Heart left ventricle (tissue), 16 donors: ENCODE measurements at regions not wholly inside any gene's neighbourhood (a gene's known extent, or its start where the extent isn't known, plus 50 kb on each side); places are given as distances from the start of the nearest gene placed in this dataset.

Experiments
- ATAC-seq, 4 donors: fragments of 200-7000 bp; cut with Tn5 transposase; one replicate each; pipeline ENCODE4 v1.9.1; 2020 to 2022; ENCODE audit warnings: moderate library complexity in 4 of 4, mild to moderate bottlenecking in 3 of 4, moderate number of reproducible peaks in 1 of 4
- DNase-seq, 5 donors: peaks; one replicate each; pipeline ENCODE4 v3.0.0-alpha.2; 2020
- H3K27ac ChIP-seq, 12 donors: fragments of 200-600 bp; sonication (generic) in 4 of 12; one replicate each; pipeline versions ENCODE4 v1.5.0 to v1.8.0; 2016 to 2022; ENCODE audit warnings: mild to moderate bottlenecking in 2 of 12
- H3K27me3 ChIP-seq, 9 donors: fragments of 200-600 bp; sonication (generic) in 2 of 9; one replicate each; pipeline versions ENCODE4 v1.5.1 to v1.8.0; 2016 to 2022; ENCODE audit warnings: mild to moderate bottlenecking in 3 of 9
- H3K36me3 ChIP-seq, 9 donors: fragments of 200-600 bp; sonication (generic) in 2 of 9; one replicate each; pipeline versions ENCODE4 v1.5.0 to v1.8.0; 2018 to 2022; ENCODE audit warnings: mild to moderate bottlenecking in 2 of 9
- H3K4me1 ChIP-seq, 12 donors: fragments of 200-600 bp; sonication (generic) in 4 of 12; one replicate each; pipeline versions ENCODE4 v1.5.0 to v1.8.0; 2016 to 2022; ENCODE audit warnings: mild to moderate bottlenecking in 3 of 12
- H3K4me3 ChIP-seq, 12 donors: fragments of 200-600 bp; sonication (generic) in 4 of 12; one replicate each; pipeline versions ENCODE4 v1.5.0 to v1.8.0; 2017 to 2022; ENCODE audit warnings: mild to moderate bottlenecking in 9 of 12, moderate library complexity in 4 of 12
- H3K9me3 ChIP-seq, 12 donors: fragments of 200-600 bp; sonication (generic) in 4 of 12; one replicate each; pipeline versions ENCODE4 v1.5.0 to v1.8.0; 2016 to 2022; ENCODE audit warnings: mild to moderate bottlenecking in 1 of 12
- POLR2A ChIP-seq, 2 donors: fragments of 450-650 bp; IDR thresholded peaks; one replicate each; pipeline ENCODE4 v1.6.1; 2017; ENCODE audit warnings: antibody characterized with exemption in 2 of 2, mild to moderate bottlenecking in 2 of 2, moderate library complexity in 2 of 2
- WGBS, 4 donors: extraction: QIAGEN DNeasy Blood & Tissue Kit in 2 of 4; methylation state at CpG; one replicate each; pipeline versions ENCODE4 v1.1.5 to v1.1.7; 2013 to 2018; 5-methylcytosine and 5-hydroxymethylcytosine counted together
- intact Hi-C, 10 donors: fragments of 100-400 bp; cut with DNase I; formaldehyde crosslinking; loops; one replicate each; pipeline versions ENCODE4 v1.11.1 to v1.14.2; 2022
- TF ChIP-seq, protein P1 (sequence below), 12 donors: fragments of 200-600 bp; sonication (generic) in 4 of 12; IDR thresholded peaks; one replicate each; pipeline versions ENCODE4 v1.5.0 to v1.8.0; 2018 to 2022; ENCODE audit warnings: antibody characterized with exemption in 12 of 12, mild to moderate bottlenecking in 5 of 12
- donor health status: ischemic (EF 13 %, LVEDD 7.1; RV severe dilation, severe dysfunction).
- donor health status: healthy with polysubstance abuse.
- donor health status: DM: no; HTN: yes; CAD: no.
- donor health status: DM: no; HTN: no; CAD: no.
- donor health status: ischemic (EF 25% LVEDD 6.9; RV normal size, moderate dysfunction).
- donor health status: ischemic (EF 25% LVEDD 5.7; RV mildly dilated, moderate dysfunction).
- donor health status: healthy.
- donor health status: DM: yes; HTN: yes; CAD: no.
- donor health status: ischemic (EF 35%, LVEDD 5.7; RV mildly dilated, moderate dysfunction).
- donor health status: nonischemic (EF 11% LVEDD 7.7; RV severe dilation, severe dysfunction).
- donor health status: DM: yes; HTN: yes; CAD: no.
- donor health status: PGD.
- donor health status: ischemic (EF 29% LVEDD 5.4; RV normal size, mild dysfunction).
- donor health status: nonischemic (EF 23%, LVEDD 6.1; RV moderate dilation, normal function).

- intact Hi-C loops: no loop called here
- H3K9me3 ChIP-seq: peaks cover 0 to 3% (median 0%) of the 10 kb centered on the region in 12 donors
- no peaks in the 10 kb centered on the region for H3K4me1 ChIP-seq
- TF ChIP-seq, protein P1, sequence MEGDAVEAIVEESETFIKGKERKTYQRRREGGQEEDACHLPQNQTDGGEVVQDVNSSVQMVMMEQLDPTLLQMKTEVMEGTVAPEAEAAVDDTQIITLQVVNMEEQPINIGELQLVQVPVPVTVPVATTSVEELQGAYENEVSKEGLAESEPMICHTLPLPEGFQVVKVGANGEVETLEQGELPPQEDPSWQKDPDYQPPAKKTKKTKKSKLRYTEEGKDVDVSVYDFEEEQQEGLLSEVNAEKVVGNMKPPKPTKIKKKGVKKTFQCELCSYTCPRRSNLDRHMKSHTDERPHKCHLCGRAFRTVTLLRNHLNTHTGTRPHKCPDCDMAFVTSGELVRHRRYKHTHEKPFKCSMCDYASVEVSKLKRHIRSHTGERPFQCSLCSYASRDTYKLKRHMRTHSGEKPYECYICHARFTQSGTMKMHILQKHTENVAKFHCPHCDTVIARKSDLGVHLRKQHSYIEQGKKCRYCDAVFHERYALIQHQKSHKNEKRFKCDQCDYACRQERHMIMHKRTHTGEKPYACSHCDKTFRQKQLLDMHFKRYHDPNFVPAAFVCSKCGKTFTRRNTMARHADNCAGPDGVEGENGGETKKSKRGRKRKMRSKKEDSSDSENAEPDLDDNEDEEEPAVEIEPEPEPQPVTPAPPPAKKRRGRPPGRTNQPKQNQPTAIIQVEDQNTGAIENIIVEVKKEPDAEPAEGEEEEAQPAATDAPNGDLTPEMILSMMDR (IDR thresholded peaks at IDR 0.05): no peak
- no peak for TF ChIP-seq POLR2A (IDR thresholded peaks at IDR 0.05)
- ATAC-seq (no peak), DNase-seq (no peak)
- no peak overlapping the region for H3K27ac ChIP-seq
- 62 to 72% (median 68%) methylated on average over 2 of the region's 2 CpGs for WGBS, 4 donors
- H3K36me3 ChIP-seq: no peaks in the 10 kb centered on the region
- peaks cover 0 to 26% (median 0%) of the 10 kb centered on the region in 9 donors for H3K27me3 ChIP-seq
- no peak overlapping the region for H3K4me3 ChIP-seq
Observed at GRCh38 chr1:14373081-14373758, 225.3 kb upstream of the KAZN start.

GRCh38 chr1:14375226-14375625 lies 223.3 kb upstream of the KAZN start:
- Histone ChIP-seq H3K4me3 (no peak overlapping the region), H3K9me3 (peaks cover 0 to 16% (median 6%) of the 10 kb centered on the region in 12 donors), H3K27ac (no peak overlapping the region), H3K4me1 (no peaks in the 10 kb centered on the region), H3K36me3 (no peaks in the 10 kb centered on the region), H3K27me3 (peaks cover 0 to 6% (median 0%) of the 10 kb centered on the region in 9 donors)
- DNase-seq (no peak), ATAC-seq (no peak)
- WGBS, 4 donors: 77 to 89% (median 84%) methylated on average over 5 of the region's 5 CpGs
- TF ChIP-seq POLR2A (IDR thresholded peaks at IDR 0.05): no peak
- TF ChIP-seq, protein P1 (IDR thresholded peaks at IDR 0.05): no peak
- intact Hi-C loops: no loop called here

GRCh38 chr1:14377386-14377785 lies 221.1 kb upstream of the KAZN start:
- H3K4me3 ChIP-seq: no peak overlapping the region
- peaks cover 0 to 35% (median 17%) of the 10 kb centered on the region in 12 donors for H3K9me3 ChIP-seq
- intact Hi-C loops: no loop called here
- no peaks in the 10 kb centered on the region for H3K36me3 ChIP-seq
- H3K27me3 ChIP-seq: no peaks in the 10 kb centered on the region
- no peak for ATAC-seq
- DNase-seq: no peak
- H3K27ac ChIP-seq: no peak overlapping the region
- no peaks in the 10 kb centered on the region for H3K4me1 ChIP-seq
- TF ChIP-seq, protein P1 (IDR thresholded peaks at IDR 0.05): no peak
- no peak for TF ChIP-seq POLR2A (IDR thresholded peaks at IDR 0.05)
- WGBS, 4 donors: 72 to 84% (median 74%) methylated on average over 5 of the region's 5 CpGs

GRCh38 chr1:14380408-14380807 lies 218.1 kb upstream of the KAZN start:
- DNase-seq (no peak), ATAC-seq (no peak)
- no peaks in the 10 kb centered on the region for H3K4me1 ChIP-seq
- TF ChIP-seq POLR2A (IDR thresholded peaks at IDR 0.05): no peak
- TF ChIP-seq, protein P1 (IDR thresholded peaks at IDR 0.05): no peak
- no peak overlapping the region for H3K4me3 ChIP-seq
- 39 to 81% (median 77%) methylated on average over 1 of the region's 1 CpG for WGBS, 4 donors
- no peaks in the 10 kb centered on the region for H3K27me3 ChIP-seq
- no peak overlapping the region for H3K27ac ChIP-seq
- intact Hi-C loops: no loop called here
- peaks cover 0 to 36% (median 17%) of the 10 kb centered on the region in 12 donors for H3K9me3 ChIP-seq
- no peaks in the 10 kb centered on the region for H3K36me3 ChIP-seq
